ENCODE measurements at regions not wholly inside any gene's neighbourhood (a gene's known extent, or its start where the extent isn't known, plus 50 kb on each side); places are given as distances from the start of the nearest gene placed in this dataset.

DNA sequence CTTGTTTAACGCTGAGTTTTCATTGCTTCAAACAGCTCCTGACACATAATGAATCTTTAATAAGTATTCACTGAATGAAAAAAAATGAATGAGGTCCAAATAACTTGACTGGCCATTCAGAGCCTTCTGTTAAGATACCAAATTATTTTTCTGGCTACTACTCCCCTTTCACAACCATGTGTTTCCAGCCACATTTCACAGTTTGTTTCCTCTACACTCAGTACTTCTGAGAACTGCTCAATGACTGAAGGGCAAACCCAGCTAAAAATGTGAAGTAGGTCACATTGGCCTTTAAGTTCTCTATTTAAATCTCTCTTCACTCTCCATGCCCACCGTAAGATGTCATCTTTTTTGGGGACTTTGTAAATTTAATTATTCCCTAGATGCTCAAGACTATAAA is 78.4 kb upstream of the KRR1 start:
- no peak for DNase-seq

DNA sequence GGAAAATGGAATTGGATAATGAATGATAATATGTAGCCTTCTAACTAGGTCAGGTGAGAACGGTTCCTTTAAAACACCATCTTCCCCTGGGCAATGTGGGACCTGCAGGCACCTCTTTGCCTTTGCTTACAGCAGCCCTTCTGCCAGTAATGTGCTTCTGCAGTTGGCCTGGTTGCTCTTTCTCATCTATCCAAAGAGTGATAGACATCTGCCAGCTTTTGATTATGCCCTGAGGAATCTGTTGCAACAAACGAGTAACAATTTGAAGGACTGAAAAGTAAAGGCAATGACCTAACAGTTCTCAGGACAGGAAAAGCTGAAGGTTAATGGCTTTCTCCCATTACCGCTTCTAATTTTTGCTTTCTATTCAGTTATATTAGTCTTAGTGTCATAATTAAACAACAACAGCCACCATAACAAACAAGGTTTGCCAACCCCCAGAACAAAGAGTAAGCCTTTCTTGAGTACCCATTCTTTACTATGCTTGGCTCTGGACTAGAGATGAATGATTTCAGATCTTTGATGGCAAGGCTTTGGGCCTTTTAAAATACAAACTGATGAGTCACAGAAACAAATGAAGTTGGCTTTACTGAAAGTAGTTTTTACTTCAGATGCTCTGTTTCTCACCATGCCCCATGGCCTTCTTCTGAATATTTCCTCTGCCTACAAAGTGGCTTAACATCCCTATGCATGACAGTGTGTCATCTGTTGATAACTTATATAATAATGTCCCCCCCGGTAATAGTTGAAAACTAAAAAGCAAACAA is 76.1 kb upstream of the KRR1 start:
- no peak for DNase-seq

DNA sequence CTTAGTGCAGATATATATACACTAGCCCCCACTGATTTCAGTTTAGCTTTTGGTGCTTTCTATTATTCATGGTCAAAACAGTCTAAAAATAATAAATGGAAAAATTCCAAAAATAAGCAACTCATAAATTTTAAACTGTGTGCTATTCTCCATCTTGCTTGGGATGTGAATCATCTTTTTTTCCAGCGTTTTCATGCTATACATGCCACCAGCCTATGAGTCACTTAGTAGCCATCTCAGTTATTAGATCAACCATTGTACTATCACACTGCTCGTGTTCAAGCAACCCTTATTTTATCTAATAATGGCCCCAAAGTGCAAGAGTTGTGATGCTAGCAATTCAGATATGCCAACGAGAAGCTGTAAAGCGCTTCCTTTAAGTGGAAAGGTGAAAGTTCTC is 73.9 kb upstream of the KRR1 start:
- no peak for DNase-seq

DNA sequence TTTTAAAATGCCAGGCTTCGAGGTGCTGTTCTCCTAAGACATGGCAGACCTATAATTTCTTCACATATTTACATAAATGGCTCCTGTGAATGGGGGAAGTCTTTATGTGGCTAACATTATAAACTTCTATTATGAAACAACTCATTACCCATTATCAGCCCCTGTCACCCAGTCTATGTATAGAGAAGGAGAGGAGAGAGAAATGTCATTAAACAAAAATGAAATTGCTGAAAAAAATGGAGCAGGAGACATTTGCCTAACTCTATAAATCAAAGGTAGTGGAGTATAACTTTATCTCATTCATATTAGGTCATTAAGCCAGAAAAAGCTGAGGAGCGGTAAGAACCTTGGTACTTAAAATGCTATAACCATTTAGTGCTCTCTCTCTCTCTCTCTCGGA is 71.9 kb upstream of the KRR1 start:
- DNase-seq = no peak

DNA sequence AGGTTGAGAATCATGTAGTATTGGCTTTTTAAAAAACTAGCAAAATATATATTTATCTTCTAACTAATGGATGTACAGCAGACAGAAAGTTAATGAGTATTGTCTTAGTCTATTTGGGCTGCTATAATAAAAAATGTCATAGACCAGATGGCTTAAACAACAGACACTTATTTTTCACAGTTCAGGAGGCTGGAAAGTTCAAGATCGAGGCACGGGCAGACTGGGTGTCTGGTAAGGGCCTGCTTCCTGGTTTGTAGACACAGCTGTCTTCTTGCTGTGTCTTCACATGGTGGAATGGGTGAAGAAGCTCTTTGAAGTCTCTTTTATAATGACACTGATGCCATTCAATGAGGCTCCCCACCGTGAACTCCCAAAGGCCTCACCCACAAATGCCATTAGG is 70.1 kb upstream of the KRR1 start:
- DNase-seq = no peak

DNA sequence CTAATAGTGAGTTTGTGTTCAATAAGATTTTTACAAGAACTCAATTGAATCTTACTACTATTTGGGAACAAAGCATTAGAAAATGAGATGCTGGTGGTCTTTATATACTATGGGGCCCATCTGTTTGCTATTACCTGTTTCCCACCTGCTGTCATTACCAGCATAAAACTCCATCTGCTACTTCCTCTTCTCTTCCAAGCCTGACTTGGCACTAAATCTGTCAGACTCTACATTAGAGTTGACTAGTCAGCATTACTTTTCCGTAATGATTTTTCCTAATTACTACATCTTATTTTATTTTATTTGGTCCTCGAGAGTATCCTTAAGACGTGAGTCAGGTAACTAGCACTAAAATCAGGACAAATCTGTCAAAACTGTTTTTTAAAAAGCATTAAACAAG is 68.1 kb upstream of the KRR1 start:
- no peak for DNase-seq

DNA sequence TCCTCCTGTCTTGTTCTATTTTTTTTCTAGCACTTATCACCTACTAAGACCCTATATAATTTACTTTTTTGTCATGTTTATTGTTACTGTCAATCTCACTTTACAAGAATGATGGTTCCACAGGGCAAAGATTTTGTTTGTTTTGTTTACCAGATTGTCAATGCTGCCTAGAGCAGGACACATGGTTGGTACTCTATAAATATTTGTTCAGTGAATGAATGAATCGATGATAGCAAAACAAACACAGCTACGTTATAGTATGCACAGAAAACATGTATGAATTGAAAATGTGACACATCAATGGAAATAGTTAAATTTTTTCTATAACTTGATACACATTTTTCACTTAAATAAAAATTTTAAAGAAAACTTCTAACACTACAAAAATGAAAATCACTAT is 67.1 kb upstream of the KRR1 start:
- DNase-seq = no peak

DNA sequence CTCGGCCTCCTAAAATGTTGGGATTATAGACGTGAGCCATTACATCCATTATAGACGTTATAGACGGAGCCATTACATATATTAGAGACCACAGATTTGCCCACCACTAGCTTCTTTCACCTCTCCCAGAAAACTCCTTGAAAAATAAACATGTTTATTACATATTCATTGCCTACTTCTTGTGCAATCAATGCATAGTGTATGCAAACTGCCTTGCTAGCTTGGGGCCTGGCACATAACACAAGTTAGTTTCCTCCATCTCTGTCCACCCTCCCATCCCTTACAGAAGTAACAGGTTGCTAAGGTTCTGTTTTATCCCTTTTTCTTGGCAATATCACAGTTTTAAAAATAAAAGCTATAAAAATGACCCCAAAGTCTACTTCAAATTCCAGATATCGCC is 66.4 kb upstream of the KRR1 start:
- DNase-seq = no peak

DNA sequence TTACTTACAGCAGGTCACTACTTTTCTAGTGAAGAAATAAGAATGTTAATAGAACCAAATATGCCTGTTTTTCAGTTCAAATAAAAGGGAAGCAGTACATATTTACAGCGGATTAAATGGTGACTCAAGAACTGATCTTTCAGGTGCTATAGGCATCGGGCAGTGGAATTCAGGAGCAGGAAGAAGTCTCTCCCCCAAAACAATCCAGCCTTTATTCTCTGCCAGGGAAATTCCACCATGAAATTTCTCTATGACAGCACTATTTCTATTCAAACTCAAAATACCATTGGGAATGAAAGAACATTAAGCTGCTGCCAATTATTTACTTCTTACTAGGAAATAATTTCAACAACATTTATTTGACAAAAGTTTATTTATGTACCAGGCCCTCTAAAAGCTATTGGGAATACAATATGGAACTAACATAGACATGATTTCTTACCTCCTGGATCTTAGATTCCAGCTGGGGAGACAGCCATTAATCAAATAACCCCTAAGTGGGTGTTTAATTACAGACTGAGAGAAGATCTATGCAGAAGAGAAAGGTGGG is 60.3 kb upstream of the KRR1 start:
- DNase-seq = no peak

DNA sequence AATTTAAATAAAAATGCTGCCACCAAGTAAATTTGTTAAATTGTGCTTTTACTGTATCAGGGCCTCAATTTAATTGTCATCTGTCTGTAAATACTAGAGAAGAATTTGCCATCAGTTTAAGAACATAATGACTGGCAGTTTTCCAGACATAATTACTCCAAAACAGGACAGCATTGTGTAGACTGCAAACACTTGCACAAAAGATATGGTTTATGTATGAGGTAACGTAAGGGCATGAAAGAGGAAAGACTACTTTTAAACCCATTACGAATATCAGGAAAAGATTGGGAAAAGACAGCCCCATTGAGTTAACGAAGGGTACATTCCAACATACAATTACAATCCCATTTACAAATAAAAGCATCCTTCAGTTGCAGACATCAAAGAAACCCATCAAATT is 59.8 kb upstream of the KRR1 start:
- DNase-seq = no peak

DNA sequence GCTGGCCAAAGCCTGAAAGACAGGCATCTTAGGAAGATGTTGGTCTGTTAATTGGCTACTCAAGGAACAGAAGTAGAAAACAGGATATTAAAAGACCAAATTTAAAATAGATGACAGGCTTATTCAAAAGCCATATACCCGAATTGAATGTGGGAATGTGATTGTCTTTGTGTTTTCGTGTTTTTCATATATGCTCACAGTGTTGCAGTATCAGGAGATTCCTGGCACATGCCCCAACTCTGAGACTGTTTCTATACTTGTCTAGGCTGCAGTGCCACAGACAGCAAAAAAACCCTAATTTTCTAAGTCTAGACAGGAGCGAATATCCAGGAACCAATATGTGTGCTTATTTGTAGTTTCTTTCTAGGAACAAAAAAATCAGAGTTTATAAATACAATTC is 57.4 kb upstream of the KRR1 start:
- DNase-seq = no peak

DNA sequence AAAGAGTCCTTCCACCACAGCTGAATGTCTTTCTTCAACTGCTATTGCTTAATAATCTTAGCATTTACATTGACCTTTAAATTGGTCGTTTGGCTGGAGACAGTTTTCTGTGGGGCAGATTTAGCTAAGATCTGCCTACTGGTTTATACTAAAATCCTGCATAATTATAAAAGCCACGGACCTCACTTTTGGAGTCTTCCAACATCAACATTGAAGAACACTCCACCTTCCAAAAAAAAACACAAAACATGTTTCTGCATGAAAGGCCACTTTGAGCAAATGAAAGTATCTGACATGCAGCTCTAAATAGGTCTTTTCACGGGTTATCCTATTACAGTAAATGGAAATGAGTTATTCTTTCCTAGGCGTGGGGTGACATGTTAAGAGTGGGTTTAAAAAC is 57.0 kb upstream of the KRR1 start:
- no peak for DNase-seq

DNA sequence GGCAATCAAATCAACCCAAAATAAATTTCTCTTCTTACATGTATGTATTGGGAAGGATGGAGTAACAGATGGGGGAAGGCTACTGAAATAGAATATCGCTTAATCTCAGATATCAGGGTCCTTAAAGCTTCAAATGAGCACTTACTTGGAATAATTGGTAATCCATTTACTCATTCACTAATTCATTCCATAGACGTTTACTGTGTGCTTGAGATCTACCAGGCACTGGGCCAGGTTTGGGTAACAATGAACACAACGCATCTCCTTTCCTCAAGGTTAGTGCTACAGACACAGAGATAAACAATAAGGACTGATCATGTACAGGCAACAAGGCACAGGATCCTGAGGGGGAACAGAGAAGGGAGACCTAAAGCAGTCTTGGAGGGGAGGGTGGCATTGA is 54.4 kb upstream of the KRR1 start:
- DNase-seq = no peak

DNA sequence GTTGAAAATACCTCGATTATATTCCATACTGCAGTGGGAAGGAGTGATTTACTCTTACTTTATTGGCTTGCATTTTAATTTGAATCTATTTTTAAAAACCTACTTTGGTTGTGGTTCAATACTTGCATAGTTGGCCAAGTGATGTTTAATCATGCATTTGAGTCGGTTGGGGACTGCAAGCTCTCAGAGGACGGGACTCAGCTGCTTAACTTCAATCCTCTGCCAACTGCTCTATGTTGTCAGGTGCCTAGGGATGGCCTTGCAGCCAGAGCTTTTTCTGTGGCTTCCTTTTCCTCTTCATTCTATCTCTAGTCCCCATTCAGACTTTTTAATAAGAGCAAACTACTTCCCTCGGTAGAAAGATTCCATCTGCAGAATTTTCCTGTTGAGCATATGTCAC is 53.4 kb upstream of the KRR1 start:
- no peak for DNase-seq

DNA sequence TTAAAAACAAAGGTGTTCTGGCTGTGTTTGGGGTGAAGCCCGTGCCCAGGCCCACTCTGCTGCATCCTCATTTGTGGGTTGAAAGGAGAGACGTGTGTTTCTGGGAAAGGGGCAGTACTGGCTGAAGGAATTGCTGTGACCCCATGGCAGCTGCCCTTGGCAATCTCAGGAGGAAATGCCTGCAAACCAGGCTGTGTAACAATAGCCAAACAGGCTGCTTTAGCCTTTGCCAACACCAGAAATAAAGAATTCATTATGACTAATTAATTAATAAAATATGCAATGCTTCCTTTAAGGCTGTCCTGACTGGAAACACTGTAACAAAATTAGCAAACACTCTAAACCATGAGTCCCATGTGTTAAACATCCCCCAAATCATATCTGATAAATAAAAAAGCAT is 53.0 kb upstream of the KRR1 start:
- DNase-seq = no peak

DNA sequence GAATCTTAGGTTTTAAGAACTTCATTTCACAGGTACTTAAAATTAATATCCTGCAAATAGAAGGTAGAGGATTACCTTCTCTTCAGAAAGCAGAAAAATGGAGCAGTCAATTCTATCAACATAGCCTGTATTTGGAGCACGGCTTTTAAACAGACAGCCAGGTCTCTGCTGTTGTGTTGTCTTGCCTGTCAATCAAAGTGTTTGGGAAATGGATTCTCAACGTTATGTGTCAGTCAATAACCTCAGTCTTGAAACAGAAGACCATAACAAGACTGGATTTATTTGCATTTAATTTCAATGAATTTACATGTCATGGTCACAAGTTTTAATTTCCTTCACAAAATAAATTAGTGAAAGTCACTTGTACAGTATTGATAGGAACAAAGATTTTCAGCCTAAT is 51.9 kb upstream of the KRR1 start:
- DNase-seq = no peak

DNA sequence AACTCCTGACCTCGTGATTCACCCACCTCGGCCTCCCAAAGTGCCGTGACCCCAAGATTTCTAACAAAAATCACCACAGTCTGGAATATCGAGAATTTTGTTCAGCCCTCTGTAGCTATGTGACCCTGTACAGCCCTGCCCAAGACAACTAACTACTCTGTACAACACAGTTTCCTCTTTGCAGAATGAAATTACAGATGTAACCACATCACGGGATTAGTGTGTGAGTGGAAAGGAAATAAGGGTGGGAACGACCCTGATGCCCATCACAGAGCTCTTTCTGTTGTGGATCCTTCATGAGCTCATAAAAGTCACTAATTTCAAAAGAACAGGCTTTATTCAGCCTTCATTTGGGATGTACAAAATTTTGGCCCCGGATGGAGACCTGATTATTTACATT is 50.5 kb upstream of the KRR1 start:
- DNase-seq = no peak

All from right kidney (tissue), 1 donor.